ENCODE measurements at regions not wholly inside any gene's neighbourhood (a gene's known extent, or its start where the extent isn't known, plus 50 kb on each side); places are given as distances from the start of the nearest gene placed in this dataset.

DNA sequence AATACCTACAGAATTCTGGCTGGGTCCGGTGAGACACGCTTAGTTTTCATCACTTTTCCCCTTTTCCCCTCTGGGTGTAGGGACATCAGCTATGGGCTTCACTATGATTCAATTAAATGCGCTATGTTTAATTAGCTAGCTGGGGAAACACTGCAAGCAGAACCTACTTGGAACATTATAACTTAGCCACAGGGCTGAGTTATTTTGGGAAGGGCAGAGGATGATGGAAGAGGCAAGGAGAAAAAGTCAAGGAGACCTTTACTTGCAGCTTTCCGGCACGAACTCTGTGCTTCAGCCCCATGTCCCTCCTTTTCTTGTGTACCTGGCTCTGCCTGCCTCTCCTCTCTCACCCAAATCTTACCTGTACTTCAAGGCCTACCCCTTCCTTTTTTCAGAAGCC is 62.8 kb downstream of the KIF4B start:
- TF ChIP-seq EZH2phosphoT487 (conservative IDR thresholded peaks at IDR 0.05; ENCODE audit: low read length) = no peak
- TF ChIP-seq, protein P1, sequence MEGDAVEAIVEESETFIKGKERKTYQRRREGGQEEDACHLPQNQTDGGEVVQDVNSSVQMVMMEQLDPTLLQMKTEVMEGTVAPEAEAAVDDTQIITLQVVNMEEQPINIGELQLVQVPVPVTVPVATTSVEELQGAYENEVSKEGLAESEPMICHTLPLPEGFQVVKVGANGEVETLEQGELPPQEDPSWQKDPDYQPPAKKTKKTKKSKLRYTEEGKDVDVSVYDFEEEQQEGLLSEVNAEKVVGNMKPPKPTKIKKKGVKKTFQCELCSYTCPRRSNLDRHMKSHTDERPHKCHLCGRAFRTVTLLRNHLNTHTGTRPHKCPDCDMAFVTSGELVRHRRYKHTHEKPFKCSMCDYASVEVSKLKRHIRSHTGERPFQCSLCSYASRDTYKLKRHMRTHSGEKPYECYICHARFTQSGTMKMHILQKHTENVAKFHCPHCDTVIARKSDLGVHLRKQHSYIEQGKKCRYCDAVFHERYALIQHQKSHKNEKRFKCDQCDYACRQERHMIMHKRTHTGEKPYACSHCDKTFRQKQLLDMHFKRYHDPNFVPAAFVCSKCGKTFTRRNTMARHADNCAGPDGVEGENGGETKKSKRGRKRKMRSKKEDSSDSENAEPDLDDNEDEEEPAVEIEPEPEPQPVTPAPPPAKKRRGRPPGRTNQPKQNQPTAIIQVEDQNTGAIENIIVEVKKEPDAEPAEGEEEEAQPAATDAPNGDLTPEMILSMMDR (IDR thresholded peaks at IDR 0.05; ENCODE audit: insufficient read depth, low read length, poor library complexity, severe bottlenecking) = no peak
